ENCODE measurements at regions not wholly inside any gene's neighbourhood (a gene's known extent, or its start where the extent isn't known, plus 50 kb on each side); places are given as distances from the start of the nearest gene placed in this dataset.

DNA sequence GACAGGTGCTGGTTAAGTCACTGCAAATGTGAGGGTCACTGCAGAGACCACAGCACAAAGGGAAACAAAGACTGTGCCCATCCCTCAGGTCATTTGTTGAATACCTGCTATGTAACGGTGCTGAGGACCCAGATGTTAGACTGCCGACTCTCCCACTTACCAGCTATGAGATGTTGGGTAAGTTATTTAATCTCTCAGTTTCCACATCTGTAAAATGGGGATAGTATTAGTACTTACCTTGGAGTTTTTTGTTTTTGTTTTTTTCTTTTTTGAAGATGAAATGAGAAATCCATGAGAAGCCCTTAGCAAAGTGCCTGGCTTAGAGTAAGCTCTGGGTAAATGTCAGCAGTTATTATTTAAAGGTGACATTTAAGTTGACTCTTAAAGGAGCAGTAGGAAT is 50.5 kb upstream of the PMFBP1 start:
- DNase-seq (ENCODE audit: missing footprints) (no peak), ATAC-seq (no peak)
- intact Hi-C loops (cut with DNase I), result no loop called here
